HepG2 (cell line): ENCODE measurements at regions not wholly inside any gene's neighbourhood (a gene's known extent, or its start where the extent isn't known, plus 50 kb on each side); places are given as distances from the start of the nearest gene placed in this dataset.
A peak's percentile ranks its signal among the peaks of the same experiment; 100 is the strongest.

Experiments used
- MIXL1 ChIP-seq: IDR thresholded peaks from 2 replicates; pipeline ENCODE4 v1.6.1; 2016
- ONECUT2 ChIP-seq: sonication (generic); formaldehyde crosslinking; IDR thresholded peaks from 2 replicates; pipeline ENCODE4 v1.4.0; 2020; ENCODE audit warnings: missing genetic modification reagents
- PITX1 ChIP-seq: sonication (generic); formaldehyde crosslinking; IDR thresholded peaks from 2 replicates; pipeline ENCODE4 v1.5.1; 2020; ENCODE audit warnings: mild to moderate bottlenecking, missing genetic modification reagents
- PLRG1 ChIP-seq: fragments of 450-650 bp; conservative IDR thresholded peaks from 2 replicates; pipeline ENCODE4 v1.6.1; 2016
- SOX6 ChIP-seq, 2 experiments: fragments of 450-650 bp in 1 of 2; sonication (generic) in 1 of 2; formaldehyde crosslinking in 1 of 2; IDR thresholded peaks; 2 replicates each; pipeline versions ENCODE4 v1.4.0 to v1.6.1; 2017 to 2020; ENCODE audit warnings: antibody characterized with exemption in 1 of 2, mild to moderate bottlenecking in 1 of 2, missing genetic modification reagents in 1 of 2
- STAG1 ChIP-seq: sonication (generic); formaldehyde crosslinking; IDR thresholded peaks from 2 replicates; pipeline ENCODE4 v1.4.0; 2020; ENCODE audit warnings: missing genetic modification reagents
- TBX3 ChIP-seq: fragments of 450-650 bp; IDR thresholded peaks from 2 replicates; pipeline ENCODE4 v1.6.1; 2017; ENCODE audit warnings: antibody characterized with exemption, mild to moderate bottlenecking, inconsistent platforms, borderline replicate concordance
- TF ChIP-seq, protein P1 (sequence below): IDR thresholded peaks from 2 replicates; pipeline ENCODE4 v1.6.1; 2012; ENCODE audit warnings: low read depth, low read length, improper control_type of control experiment
- TF ChIP-seq, protein P2 (sequence below): sonication (generic); formaldehyde crosslinking; IDR thresholded peaks from 2 replicates; pipeline ENCODE4 v1.5.1; 2020; ENCODE audit warnings: mild to moderate bottlenecking, missing genetic modification reagents
- TF ChIP-seq, protein P3 (sequence below): sonication (generic); formaldehyde crosslinking; IDR thresholded peaks from 2 replicates; pipeline ENCODE4 v1.4.0; 2020; ENCODE audit warnings: mild to moderate bottlenecking, missing genetic modification reagents
- TF ChIP-seq, protein P4 (sequence below): sonication (generic); formaldehyde crosslinking; conservative IDR thresholded peaks from 2 replicates; pipeline ENCODE4 v1.8.0; 2022; ENCODE audit warnings: low read depth, missing genetic modification reagents
- TF ChIP-seq, protein P5 (sequence below): IDR thresholded peaks from 2 replicates; pipeline ENCODE4 v1.4.0; 2020; ENCODE audit warnings: mild to moderate bottlenecking, missing genetic modification reagents

DNA sequence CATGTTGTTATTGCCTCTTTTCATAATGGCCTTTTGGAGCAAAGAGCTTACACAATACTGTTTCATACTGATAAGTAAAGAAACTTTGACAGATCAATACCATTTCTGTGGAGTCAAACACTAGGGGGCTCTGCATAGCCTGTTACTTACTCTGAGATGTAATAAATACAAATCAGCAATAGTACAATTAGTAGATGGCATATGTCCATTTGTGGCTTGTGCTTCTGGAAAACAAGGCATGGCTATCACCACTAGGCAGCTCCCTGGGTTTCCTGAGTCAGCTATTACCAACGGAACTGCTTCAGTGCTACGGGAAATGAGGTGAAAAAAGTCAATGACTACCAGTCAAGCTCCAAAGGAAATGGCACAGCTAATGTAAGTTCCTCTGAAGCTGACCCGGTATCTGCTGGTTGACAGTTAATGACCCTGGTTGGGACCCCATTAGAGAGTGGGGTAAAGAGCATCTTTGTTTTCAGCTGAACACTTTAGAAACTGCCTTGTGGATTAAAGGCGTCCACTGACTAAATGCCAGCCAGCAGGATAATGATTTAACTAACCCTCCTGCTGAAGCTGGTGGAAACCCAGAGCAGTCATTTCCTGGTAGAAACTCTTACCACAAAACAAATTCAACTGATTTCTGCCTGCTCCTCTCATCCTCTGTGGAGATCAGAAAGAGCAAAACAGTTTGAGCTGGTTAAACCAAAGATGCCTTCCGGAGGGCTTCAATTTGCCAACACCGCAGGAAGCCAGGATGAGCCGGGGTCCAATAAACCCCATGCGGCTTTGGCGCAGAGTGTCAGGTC lies 69.0 kb upstream of the FAM169A start (continued):
- TF ChIP-seq, protein P1, sequence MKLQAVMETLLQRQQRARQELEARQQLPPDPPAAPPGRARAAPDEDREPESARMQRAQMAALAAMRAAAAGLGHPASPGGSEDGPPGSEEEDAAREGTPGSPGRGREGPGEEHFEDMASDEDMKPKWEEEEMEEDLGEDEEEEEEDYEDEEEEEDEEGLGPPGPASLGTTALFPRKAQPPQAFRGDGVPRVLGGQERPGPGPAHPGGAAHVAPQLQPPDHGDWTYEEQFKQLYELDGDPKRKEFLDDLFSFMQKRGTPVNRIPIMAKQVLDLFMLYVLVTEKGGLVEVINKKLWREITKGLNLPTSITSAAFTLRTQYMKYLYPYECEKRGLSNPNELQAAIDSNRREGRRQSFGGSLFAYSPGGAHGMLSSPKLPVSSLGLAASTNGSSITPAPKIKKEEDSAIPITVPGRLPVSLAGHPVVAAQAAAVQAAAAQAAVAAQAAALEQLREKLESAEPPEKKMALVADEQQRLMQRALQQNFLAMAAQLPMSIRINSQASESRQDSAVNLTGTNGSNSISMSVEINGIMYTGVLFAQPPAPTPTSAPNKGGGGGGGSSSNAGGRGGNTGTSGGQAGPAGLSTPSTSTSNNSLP = peak; percentile 59
- 0 out of 2 replicates have a peak, but pooled peaks have one; percentile 68 for TF ChIP-seq MIXL1
- TF ChIP-seq, protein P2, sequence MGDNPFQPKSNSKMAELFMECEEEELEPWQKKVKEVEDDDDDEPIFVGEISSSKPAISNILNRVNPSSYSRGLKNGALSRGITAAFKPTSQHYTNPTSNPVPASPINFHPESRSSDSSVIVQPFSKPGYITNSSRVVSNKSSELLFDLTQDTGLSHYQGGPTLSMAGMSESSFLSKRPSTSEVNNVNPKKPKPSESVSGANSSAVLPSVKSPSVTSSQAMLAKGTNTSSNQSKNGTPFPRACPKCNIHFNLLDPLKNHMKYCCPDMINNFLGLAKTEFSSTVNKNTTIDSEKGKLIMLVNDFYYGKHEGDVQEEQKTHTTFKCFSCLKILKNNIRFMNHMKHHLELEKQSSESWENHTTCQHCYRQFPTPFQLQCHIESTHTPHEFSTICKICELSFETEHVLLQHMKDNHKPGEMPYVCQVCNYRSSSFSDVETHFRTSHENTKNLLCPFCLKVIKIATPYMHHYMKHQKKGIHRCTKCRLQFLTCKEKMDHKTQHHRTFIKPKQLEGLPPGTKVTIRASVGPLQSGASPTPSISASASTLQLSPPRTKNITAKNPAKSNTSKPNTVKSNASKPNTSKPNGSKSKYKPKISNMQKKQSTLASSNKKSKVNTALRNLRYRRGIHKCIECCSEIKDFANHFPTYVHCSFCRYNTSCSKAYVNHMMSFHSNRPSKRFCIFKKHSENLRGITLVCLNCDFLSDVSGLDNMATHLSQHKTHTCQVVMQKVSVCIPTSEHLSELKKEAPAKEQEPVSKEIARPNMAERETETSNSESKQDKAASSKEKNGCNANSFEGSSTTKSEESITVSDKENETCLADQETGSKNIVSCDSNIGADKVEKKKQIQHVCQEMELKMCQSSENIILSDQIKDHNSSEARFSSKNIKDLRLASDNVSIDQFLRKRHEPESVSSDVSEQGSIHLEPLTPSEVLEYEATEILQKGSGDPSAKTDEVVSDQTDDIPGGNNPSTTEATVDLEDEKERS (CRISPR knock-in tag) = no peak
- TF ChIP-seq, protein P3, sequence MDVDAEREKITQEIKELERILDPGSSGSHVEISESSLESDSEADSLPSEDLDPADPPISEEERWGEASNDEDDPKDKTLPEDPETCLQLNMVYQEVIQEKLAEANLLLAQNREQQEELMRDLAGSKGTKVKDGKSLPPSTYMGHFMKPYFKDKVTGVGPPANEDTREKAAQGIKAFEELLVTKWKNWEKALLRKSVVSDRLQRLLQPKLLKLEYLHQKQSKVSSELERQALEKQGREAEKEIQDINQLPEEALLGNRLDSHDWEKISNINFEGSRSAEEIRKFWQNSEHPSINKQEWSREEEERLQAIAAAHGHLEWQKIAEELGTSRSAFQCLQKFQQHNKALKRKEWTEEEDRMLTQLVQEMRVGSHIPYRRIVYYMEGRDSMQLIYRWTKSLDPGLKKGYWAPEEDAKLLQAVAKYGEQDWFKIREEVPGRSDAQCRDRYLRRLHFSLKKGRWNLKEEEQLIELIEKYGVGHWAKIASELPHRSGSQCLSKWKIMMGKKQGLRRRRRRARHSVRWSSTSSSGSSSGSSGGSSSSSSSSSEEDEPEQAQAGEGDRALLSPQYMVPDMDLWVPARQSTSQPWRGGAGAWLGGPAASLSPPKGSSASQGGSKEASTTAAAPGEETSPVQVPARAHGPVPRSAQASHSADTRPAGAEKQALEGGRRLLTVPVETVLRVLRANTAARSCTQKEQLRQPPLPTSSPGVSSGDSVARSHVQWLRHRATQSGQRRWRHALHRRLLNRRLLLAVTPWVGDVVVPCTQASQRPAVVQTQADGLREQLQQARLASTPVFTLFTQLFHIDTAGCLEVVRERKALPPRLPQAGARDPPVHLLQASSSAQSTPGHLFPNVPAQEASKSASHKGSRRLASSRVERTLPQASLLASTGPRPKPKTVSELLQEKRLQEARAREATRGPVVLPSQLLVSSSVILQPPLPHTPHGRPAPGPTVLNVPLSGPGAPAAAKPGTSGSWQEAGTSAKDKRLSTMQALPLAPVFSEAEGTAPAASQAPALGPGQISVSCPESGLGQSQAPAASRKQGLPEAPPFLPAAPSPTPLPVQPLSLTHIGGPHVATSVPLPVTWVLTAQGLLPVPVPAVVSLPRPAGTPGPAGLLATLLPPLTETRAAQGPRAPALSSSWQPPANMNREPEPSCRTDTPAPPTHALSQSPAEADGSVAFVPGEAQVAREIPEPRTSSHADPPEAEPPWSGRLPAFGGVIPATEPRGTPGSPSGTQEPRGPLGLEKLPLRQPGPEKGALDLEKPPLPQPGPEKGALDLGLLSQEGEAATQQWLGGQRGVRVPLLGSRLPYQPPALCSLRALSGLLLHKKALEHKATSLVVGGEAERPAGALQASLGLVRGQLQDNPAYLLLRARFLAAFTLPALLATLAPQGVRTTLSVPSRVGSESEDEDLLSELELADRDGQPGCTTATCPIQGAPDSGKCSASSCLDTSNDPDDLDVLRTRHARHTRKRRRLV (CRISPR knock-in tag) = no peak
- TF ChIP-seq ONECUT2 = peak; percentile 91
- no peak for TF ChIP-seq PLRG1
- no peak for TF ChIP-seq SOX6 (IDR thresholded peaks at IDR 0.05)
- TF ChIP-seq SOX6 (CRISPR knock-in tag; IDR thresholded peaks at IDR 0.05) = peak; percentile 41; the same call in 1 of the 2 replicates
- peak; percentile 65 for TF ChIP-seq STAG1 (CRISPR knock-in tag)
- TF ChIP-seq PITX1 (CRISPR knock-in tag) = 0 out of 2 replicates have a peak, but pooled peaks have one; percentile 24
- no peak for TF ChIP-seq TBX3
- TF ChIP-seq, protein P4, sequence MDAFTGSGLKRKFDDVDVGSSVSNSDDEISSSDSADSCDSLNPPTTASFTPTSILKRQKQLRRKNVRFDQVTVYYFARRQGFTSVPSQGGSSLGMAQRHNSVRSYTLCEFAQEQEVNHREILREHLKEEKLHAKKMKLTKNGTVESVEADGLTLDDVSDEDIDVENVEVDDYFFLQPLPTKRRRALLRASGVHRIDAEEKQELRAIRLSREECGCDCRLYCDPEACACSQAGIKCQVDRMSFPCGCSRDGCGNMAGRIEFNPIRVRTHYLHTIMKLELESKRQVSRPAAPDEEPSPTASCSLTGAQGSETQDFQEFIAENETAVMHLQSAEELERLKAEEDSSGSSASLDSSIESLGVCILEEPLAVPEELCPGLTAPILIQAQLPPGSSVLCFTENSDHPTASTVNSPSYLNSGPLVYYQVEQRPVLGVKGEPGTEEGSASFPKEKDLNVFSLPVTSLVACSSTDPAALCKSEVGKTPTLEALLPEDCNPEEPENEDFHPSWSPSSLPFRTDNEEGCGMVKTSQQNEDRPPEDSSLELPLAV (CRISPR knock-in tag) = no peak
- TF ChIP-seq, protein P5, sequence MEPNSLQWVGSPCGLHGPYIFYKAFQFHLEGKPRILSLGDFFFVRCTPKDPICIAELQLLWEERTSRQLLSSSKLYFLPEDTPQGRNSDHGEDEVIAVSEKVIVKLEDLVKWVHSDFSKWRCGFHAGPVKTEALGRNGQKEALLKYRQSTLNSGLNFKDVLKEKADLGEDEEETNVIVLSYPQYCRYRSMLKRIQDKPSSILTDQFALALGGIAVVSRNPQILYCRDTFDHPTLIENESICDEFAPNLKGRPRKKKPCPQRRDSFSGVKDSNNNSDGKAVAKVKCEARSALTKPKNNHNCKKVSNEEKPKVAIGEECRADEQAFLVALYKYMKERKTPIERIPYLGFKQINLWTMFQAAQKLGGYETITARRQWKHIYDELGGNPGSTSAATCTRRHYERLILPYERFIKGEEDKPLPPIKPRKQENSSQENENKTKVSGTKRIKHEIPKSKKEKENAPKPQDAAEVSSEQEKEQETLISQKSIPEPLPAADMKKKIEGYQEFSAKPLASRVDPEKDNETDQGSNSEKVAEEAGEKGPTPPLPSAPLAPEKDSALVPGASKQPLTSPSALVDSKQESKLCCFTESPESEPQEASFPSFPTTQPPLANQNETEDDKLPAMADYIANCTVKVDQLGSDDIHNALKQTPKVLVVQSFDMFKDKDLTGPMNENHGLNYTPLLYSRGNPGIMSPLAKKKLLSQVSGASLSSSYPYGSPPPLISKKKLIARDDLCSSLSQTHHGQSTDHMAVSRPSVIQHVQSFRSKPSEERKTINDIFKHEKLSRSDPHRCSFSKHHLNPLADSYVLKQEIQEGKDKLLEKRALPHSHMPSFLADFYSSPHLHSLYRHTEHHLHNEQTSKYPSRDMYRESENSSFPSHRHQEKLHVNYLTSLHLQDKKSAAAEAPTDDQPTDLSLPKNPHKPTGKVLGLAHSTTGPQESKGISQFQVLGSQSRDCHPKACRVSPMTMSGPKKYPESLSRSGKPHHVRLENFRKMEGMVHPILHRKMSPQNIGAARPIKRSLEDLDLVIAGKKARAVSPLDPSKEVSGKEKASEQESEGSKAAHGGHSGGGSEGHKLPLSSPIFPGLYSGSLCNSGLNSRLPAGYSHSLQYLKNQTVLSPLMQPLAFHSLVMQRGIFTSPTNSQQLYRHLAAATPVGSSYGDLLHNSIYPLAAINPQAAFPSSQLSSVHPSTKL = peak; percentile 43; the same call in 1 of the 2 replicates
